OCI-LY7 (cell line): ENCODE measurements at regions not wholly inside any gene's neighbourhood (a gene's known extent, or its start where the extent isn't known, plus 50 kb on each side); places are given as distances from the start of the nearest gene placed in this dataset.

Source experiments
- BruUV-seq: library from RNA; stranded (reverse); fragments of 400-500 nt; replicated peaks from 2 replicates; lab custom pipeline; 2021; lab: Mats Ljungman, UMichigan
- CTCF ChIA-PET: fragments of 300-600 bp; sonication (Branson Sonifier 250); formaldehyde crosslinking; loops from one replicate; lab custom pipeline; 2022; ENCODE audit warnings: antibody characterized with exemption; ENCODE audit not compliant: unreplicated experiment; lab: Charles Lee
- POLR2A ChIA-PET: fragments of 300-600 bp; sonication (Branson Sonifier 250); formaldehyde crosslinking; loops from one replicate; lab custom pipeline; 2022; ENCODE audit warnings: antibody characterized with exemption; lab: Charles Lee
- DNase-seq: peaks from one replicate; pipeline ENCODE4 v3.0.0-alpha.2; 2015; ENCODE audit warnings: low spot score
- H2AFZ ChIP-seq: fragments of 200-600 bp; sonication (generic), shearing (Covaris generic); 2 replicates; pipeline ENCODE4 v1.6.1; 2014; ENCODE audit warnings: mild to moderate bottlenecking, antibody characterized with exemption, low read length, moderate library complexity
- H3K27ac ChIP-seq: fragments of 200-600 bp; sonication (generic); 2 replicates; pipeline ENCODE4 v1.5.1; 2014; ENCODE audit warnings: mixed run types, low read depth, mild to moderate bottlenecking, moderate library complexity, low read length, inconsistent platforms; ENCODE audit not compliant: poor library complexity, severe bottlenecking
- H3K36me3 ChIP-seq: fragments of 200-600 bp; sonication (generic); 2 replicates; pipeline ENCODE4 v1.6.1; 2014; ENCODE audit warnings: mild to moderate bottlenecking, antibody characterized with exemption, low read length, moderate library complexity, mixed read lengths; ENCODE audit not compliant: insufficient read depth
- H3K4me1 ChIP-seq: fragments of 200-600 bp; sonication (generic); 2 replicates; pipeline ENCODE4 v1.5.1; 2014; ENCODE audit warnings: mild to moderate bottlenecking, low read length; ENCODE audit not compliant: insufficient read depth, poor library complexity, severe bottlenecking
- H3K4me2 ChIP-seq: fragments of 200-600 bp; sonication (generic); 2 replicates; pipeline ENCODE4 v1.6.1; 2014; ENCODE audit warnings: mild to moderate bottlenecking, low read length
- H3K4me3 ChIP-seq: fragments of 200-600 bp; sonication (generic); 2 replicates; pipeline ENCODE4 v1.5.1; 2014; ENCODE audit warnings: mild to moderate bottlenecking, low read depth, low read length; ENCODE audit not compliant: poor library complexity, severe bottlenecking
- H3K79me2 ChIP-seq: fragments of 200-600 bp; sonication (generic); 2 replicates; pipeline ENCODE4 v1.6.1; 2016; ENCODE audit warnings: low read depth, mild to moderate bottlenecking, low read length, moderate library complexity, mixed read lengths; ENCODE audit not compliant: insufficient read depth
- H3K9me2 ChIP-seq: fragments of 200-600 bp; sonication (generic); 2 replicates; pipeline ENCODE4 v1.6.1; 2016; ENCODE audit warnings: mild to moderate bottlenecking, low read length, mixed read lengths; ENCODE audit not compliant: insufficient read depth
- H3K9me3 ChIP-seq: fragments of 200-600 bp; sonication (generic); 2 replicates; pipeline ENCODE4 v1.6.1; 2014; ENCODE audit warnings: mild to moderate bottlenecking, mixed run types, low read length, mixed read lengths
- H4K20me1 ChIP-seq: fragments of 200-600 bp; sonication (generic); 2 replicates; pipeline ENCODE4 v1.6.1; 2014; ENCODE audit warnings: mild to moderate bottlenecking, antibody characterized with exemption, low read length, moderate library complexity, mixed read lengths; ENCODE audit not compliant: insufficient read depth
- EZH2phosphoT487 ChIP-seq: fragments of 200-600 bp; sonication (generic); IDR thresholded peaks from 2 replicates; pipeline ENCODE4 v1.6.1; 2018; ENCODE audit warnings: low read depth, borderline replicate concordance, mild to moderate bottlenecking, mixed run types, antibody characterized with exemption, low read length, moderate library complexity, mixed read lengths
- intact Hi-C: fragments of 100-400 bp; cut with micrococcal nuclease; formaldehyde crosslinking; loops from one replicate; pipeline ENCODE4 v1.10.0; 2022; ENCODE audit not compliant: unreplicated experiment
- TF ChIP-seq, protein P1 (sequence below): fragments of 200-600 bp; sonication (generic); conservative IDR thresholded peaks from 2 replicates; pipeline ENCODE4 v1.5.1; 2014; ENCODE audit warnings: mild to moderate bottlenecking, antibody characterized with exemption, low read length, moderate library complexity, mixed read lengths

DNA sequence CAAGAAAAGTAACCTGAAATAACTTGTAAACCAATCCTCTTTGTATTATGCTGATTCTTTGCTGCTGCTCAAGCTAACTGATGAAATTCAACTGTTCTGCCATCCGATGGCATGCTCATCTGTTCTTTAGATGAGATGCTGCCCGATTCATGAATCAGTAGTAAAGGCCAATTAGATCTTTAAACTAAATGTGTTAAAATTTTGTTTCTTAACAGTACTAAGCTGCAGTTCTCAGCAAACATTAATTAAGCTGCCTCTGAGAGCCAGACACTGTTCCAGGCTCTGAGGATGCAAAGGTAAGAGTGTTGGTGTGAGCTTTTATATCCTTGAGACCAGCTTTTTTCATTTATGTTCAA is 77.0 kb upstream of the NT5E start:
- no peak for DNase-seq
- no peaks in the 10 kb centered on the region for H3K4me1 ChIP-seq
- CTCF ChIA-PET, result no interaction called here
- TF ChIP-seq EZH2phosphoT487, result no peak
- TF ChIP-seq, protein P1, sequence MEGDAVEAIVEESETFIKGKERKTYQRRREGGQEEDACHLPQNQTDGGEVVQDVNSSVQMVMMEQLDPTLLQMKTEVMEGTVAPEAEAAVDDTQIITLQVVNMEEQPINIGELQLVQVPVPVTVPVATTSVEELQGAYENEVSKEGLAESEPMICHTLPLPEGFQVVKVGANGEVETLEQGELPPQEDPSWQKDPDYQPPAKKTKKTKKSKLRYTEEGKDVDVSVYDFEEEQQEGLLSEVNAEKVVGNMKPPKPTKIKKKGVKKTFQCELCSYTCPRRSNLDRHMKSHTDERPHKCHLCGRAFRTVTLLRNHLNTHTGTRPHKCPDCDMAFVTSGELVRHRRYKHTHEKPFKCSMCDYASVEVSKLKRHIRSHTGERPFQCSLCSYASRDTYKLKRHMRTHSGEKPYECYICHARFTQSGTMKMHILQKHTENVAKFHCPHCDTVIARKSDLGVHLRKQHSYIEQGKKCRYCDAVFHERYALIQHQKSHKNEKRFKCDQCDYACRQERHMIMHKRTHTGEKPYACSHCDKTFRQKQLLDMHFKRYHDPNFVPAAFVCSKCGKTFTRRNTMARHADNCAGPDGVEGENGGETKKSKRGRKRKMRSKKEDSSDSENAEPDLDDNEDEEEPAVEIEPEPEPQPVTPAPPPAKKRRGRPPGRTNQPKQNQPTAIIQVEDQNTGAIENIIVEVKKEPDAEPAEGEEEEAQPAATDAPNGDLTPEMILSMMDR, result no peak
- no peaks in the 10 kb centered on the region for H4K20me1 ChIP-seq
- H3K9me2 ChIP-seq, result no peaks in the 10 kb centered on the region
- intact Hi-C loops, result no loop called here
- H3K4me3 ChIP-seq, result no peak overlapping the region
- no peak overlapping the region for H2AFZ ChIP-seq
- H3K9me3 ChIP-seq, result no peaks in the 10 kb centered on the region
- no peaks in the 10 kb centered on the region for H3K79me2 ChIP-seq
- H3K36me3 ChIP-seq, result no peaks in the 10 kb centered on the region
- no peak overlapping the region for H3K27ac ChIP-seq
- H3K4me2 ChIP-seq, result no peak overlapping the region
- POLR2A ChIA-PET, result interaction anchor here (0.9 kb wide), 1 partner anchor 80 kb away, joined by 3 read pairs; no protein-coding TSS in a partner anchor
- BruUV-seq, result no TSS peak

DNA sequence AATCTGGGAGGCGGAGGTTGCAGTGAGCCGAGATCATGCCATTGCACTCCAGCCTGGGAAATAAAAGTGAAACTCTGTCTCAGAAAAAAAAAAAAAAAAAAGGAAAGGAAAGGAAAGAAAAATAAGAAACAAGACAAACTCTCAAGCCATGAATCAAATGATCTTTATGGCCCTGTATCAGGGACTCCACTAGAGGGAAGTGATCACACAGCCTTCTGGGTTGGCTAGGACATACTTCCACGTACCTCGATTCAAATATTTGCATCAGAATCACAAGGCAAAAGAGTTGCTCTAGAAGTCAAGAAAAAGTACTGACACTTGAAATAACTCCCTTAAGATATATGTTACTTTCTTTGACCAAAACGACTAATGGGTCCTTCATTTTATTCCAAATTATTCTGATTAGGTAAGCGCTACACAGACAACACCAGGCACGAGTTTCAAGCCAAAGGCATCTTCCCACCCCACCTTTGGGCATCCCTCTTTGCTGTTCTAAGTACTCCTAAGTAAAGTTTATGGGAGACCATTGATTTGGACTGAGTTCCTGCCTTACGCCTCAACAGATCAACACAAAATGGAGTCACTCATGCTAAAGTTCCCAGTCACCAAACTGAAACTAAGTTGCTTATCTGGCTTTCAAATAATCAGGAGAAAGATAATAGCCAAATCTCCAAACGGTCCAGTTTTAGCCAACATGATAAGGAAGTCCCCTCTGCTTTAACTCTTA is 77.5 kb upstream of the NT5E start:
- H4K20me1 ChIP-seq, result no peaks in the 10 kb centered on the region
- H3K4me3 ChIP-seq, result no peak overlapping the region
- intact Hi-C loops, result no loop called here
- no peaks in the 10 kb centered on the region for H3K36me3 ChIP-seq
- ChIA-PET CTCF (no interaction called here), POLR2A (interaction anchor here (0.9 kb wide), 1 partner anchor 81 kb away, joined by 3 read pairs; no protein-coding TSS in a partner anchor)
- H3K4me1 ChIP-seq, result no peaks in the 10 kb centered on the region
- DNase-seq, result no peak
- no peaks in the 10 kb centered on the region for H3K9me2 ChIP-seq
- no peak for TF ChIP-seq EZH2phosphoT487
- TF ChIP-seq, protein P1, result no peak
- H3K9me3 ChIP-seq, result no peaks in the 10 kb centered on the region
- no peak overlapping the region for H2AFZ ChIP-seq
- H3K27ac ChIP-seq, result no peak overlapping the region
- no TSS peak for BruUV-seq
- no peaks in the 10 kb centered on the region for H3K79me2 ChIP-seq
- H3K4me2 ChIP-seq, result no peak overlapping the region

- H3K9me3 ChIP-seq, result no peaks in the 10 kb centered on the region
- CTCF ChIA-PET, result no interaction called here
- no TSS peak for BruUV-seq
Measured at GRCh38 chr6:85368631-85369030, 81.3 kb upstream of the NT5E start.

More at GRCh38 chr6:85368631-85369030, 81.3 kb upstream of the NT5E start:
- DNase-seq, result no peak
- no peak overlapping the region for H3K4me3 ChIP-seq
- H3K9me2 ChIP-seq, result no peaks in the 10 kb centered on the region
- H3K4me1 ChIP-seq, result no peaks in the 10 kb centered on the region
- no peak overlapping the region for H2AFZ ChIP-seq
- no peaks in the 10 kb centered on the region for H4K20me1 ChIP-seq
- intact Hi-C loops, result no loop called here
- POLR2A ChIA-PET, result no interaction called here
- no peak overlapping the region for H3K27ac ChIP-seq
- H3K79me2 ChIP-seq, result no peaks in the 10 kb centered on the region
- TF ChIP-seq, protein P1, result no peak
- no peak for TF ChIP-seq EZH2phosphoT487
- H3K36me3 ChIP-seq, result no peaks in the 10 kb centered on the region
- no peak overlapping the region for H3K4me2 ChIP-seq
